HepG2 (cell line): ENCODE measurements at regions not wholly inside any gene's neighbourhood (a gene's known extent, or its start where the extent isn't known, plus 50 kb on each side); places are given as distances from the start of the nearest gene placed in this dataset.

Source experiments
- ATAC-seq: fragments of 200-7000 bp; cut with Tn5 transposase; 3 replicates; pipeline ENCODE4 v1.9.1; 2020; ENCODE audit warnings: mild to moderate bottlenecking, moderate library complexity
- BruUV-seq: library from RNA; stranded (reverse); fragments of 400-500 nt; replicated peaks from 2 replicates; lab custom pipeline; 2021; lab: Mats Ljungman, UMichigan
- CTCF ChIA-PET: fragments of 300-600 bp; formaldehyde crosslinking; extraction: SDS; loops from one replicate; lab custom pipeline; 2021; ENCODE audit warnings: low total read pairs, inconsistent platforms, low intra/inter-chr PET ratio; lab: Yijun Ruan, JAX
- POLR2A ChIA-PET: fragments of 350-600 bp; sonication (Branson Sonifier 250); formaldehyde crosslinking; loops from one replicate; lab custom pipeline; 2020; ENCODE audit warnings: antibody characterized with exemption, inconsistent platforms; lab: Yijun Ruan, JAX
- DNase-seq: peaks from one replicate; pipeline ENCODE4 v3.0.0-alpha.2; 2015; ENCODE audit warnings: low spot score
- FAIRE-seq: peaks from 3 replicates; lab custom pipeline; 2011; peaks lifted over from hg19 to GRCh38; lab: Jason Lieb, UNC
- H2AFZ ChIP-seq: one replicate; pipeline ENCODE4 v1.6.1; 2011; ENCODE audit warnings: low read length, inconsistent platforms
- H3K27ac ChIP-seq: fragments of 300-600 bp; 3 replicates; pipeline ENCODE4 v1.8.0; 2011; ENCODE audit warnings: mixed run types, mild to moderate bottlenecking, mixed read lengths, low read length, inconsistent platforms; ENCODE audit not compliant: insufficient read depth; ENCODE audit errors: extremely low read length
- H3K27me3 ChIP-seq, 2 experiments: fragments of 200-600 bp in 1 of 2; 2 replicates in 1 of 2; 3 replicates in 1 of 2; pipeline versions ENCODE4 v1.6.0 to v1.8.0; 2011; ENCODE audit warnings: low read length in 2 of 2, mild to moderate bottlenecking in 2 of 2, moderate library complexity in 2 of 2, inconsistent platforms in 1 of 2; ENCODE audit not compliant: insufficient read depth in 2 of 2, control insufficient read depth in 1 of 2
- H3K36me3 ChIP-seq, 2 experiments: fragments of 200-600 bp in 1 of 2; replicated peaks in 1 of 2; 2 replicates in 1 of 2; 3 replicates in 1 of 2; pipeline versions ENCODE4 v1.5.1 to v1.8.0; 2011; ENCODE audit warnings: low read length in 2 of 2, inconsistent platforms in 1 of 2; ENCODE audit not compliant: insufficient read depth in 2 of 2, control insufficient read depth in 1 of 2
- H3K4me1 ChIP-seq: 2 replicates; pipeline ENCODE4 v1.5.1; 2012; ENCODE audit warnings: low read length, inconsistent platforms; ENCODE audit not compliant: insufficient read depth
- H3K4me2 ChIP-seq: 2 replicates; pipeline ENCODE4 v1.6.0; 2011; ENCODE audit warnings: low read depth, low read length, inconsistent platforms
- H3K4me3 ChIP-seq, 3 experiments: fragments of 200-600 bp in 1 of 3; sonication (generic), shearing (Covaris generic) in 1 of 3; replicated peaks in 1 of 3; 2 replicates each; pipeline ENCODE4 v1.5.1; 2011 to 2016; ENCODE audit warnings: low read length in 3 of 3, inconsistent platforms in 2 of 3, low read depth in 2 of 3, mild to moderate bottlenecking in 2 of 3, control low read depth in 1 of 3, mixed read lengths in 1 of 3; ENCODE audit not compliant: insufficient read depth in 1 of 3
- H3K79me2 ChIP-seq: one replicate; pipeline ENCODE4 v1.6.1; 2011; ENCODE audit warnings: low read length, inconsistent platforms; ENCODE audit not compliant: insufficient read depth
- H3K9ac ChIP-seq: 2 replicates; pipeline ENCODE4 v1.6.0; 2011; ENCODE audit warnings: mild to moderate bottlenecking, low read depth, low read length, inconsistent platforms; ENCODE audit not compliant: insufficient read depth
- H3K9me3 ChIP-seq: 2 replicates; pipeline ENCODE4 v1.5.1; 2012; ENCODE audit warnings: mild to moderate bottlenecking, low read length
- H4K20me1 ChIP-seq: 2 replicates; pipeline ENCODE4 v1.6.0; 2011; ENCODE audit warnings: inconsistent platforms, mild to moderate bottlenecking, low read length, moderate library complexity; ENCODE audit not compliant: insufficient read depth
- GABPB1 ChIP-seq: IDR thresholded peaks from 2 replicates; pipeline ENCODE4 v1.6.1; 2016; ENCODE audit warnings: mild to moderate bottlenecking, missing genetic modification reagents, moderate library complexity, missing compliant biosample characterization
- GATAD1 ChIP-seq: IDR thresholded peaks from 2 replicates; pipeline ENCODE4 v1.6.1; 2016; ENCODE audit warnings: missing genetic modification reagents, missing compliant biosample characterization
- GTF3A ChIP-seq: sonication (generic); formaldehyde crosslinking; conservative IDR thresholded peaks from 2 replicates; pipeline ENCODE4 v1.4.0; 2020; ENCODE audit warnings: mild to moderate bottlenecking, missing genetic modification reagents
- IKZF4 ChIP-seq: sonication (generic); formaldehyde crosslinking; IDR thresholded peaks from 2 replicates; pipeline ENCODE4 v1.5.1; 2020; ENCODE audit warnings: borderline replicate concordance, mild to moderate bottlenecking, low read depth, missing genetic modification reagents; ENCODE audit errors: not compliant biosample characterization
- MXD3 ChIP-seq: IDR thresholded peaks from 2 replicates; pipeline ENCODE4 v1.6.1; 2016; ENCODE audit warnings: mild to moderate bottlenecking, missing biosample characterization, missing genetic modification reagents
- PHB2 ChIP-seq: fragments of 450-650 bp; IDR thresholded peaks from 2 replicates; pipeline ENCODE4 v1.6.1; 2018; ENCODE audit not compliant: partially characterized antibody
- PRDM10 ChIP-seq: sonication (generic); formaldehyde crosslinking; IDR thresholded peaks from 2 replicates; pipeline ENCODE4 v1.4.0; 2020; ENCODE audit warnings: low read depth, missing genetic modification reagents
- SMARCC2 ChIP-seq: fragments of 450-650 bp; IDR thresholded peaks from 2 replicates; pipeline ENCODE4 v1.6.1; 2017; ENCODE audit warnings: antibody characterized with exemption, mild to moderate bottlenecking
- SRSF9 ChIP-seq: fragments of 200-400 bp; formaldehyde crosslinking; IDR thresholded peaks from 2 replicates; pipeline ENCODE4 v1.6.1; 2018; ENCODE audit warnings: borderline replicate concordance, mild to moderate bottlenecking, low read depth, low read length; ENCODE audit not compliant: insufficient read depth, poor library complexity, severe bottlenecking
- ZBTB14 ChIP-seq: sonication (generic); formaldehyde crosslinking; IDR thresholded peaks from 2 replicates; pipeline ENCODE4 v1.4.0; 2020; ENCODE audit warnings: missing genetic modification reagents
- ZKSCAN5 ChIP-seq: sonication (generic); formaldehyde crosslinking; IDR thresholded peaks from 2 replicates; pipeline ENCODE4 v1.5.1; 2020; ENCODE audit warnings: mild to moderate bottlenecking, missing genetic modification reagents
- ZNF562 ChIP-seq: sonication (generic); formaldehyde crosslinking; IDR thresholded peaks from 2 replicates; pipeline ENCODE4 v1.8.0; 2022; ENCODE audit warnings: missing genetic modification reagents, borderline replicate concordance
- ZNF572 ChIP-seq: sonication (generic); formaldehyde crosslinking; IDR thresholded peaks from 2 replicates; pipeline ENCODE4 v1.5.1; 2020; ENCODE audit warnings: mild to moderate bottlenecking, missing genetic modification reagents
- ZNF615 ChIP-seq: sonication (generic); formaldehyde crosslinking; IDR thresholded peaks from 2 replicates; pipeline ENCODE4 v1.5.0; 2020; ENCODE audit warnings: mild to moderate bottlenecking, missing genetic modification reagents, borderline replicate concordance
- WGBS: methylation state at CpG from one replicate; pipeline ENCODE4 v1.1.6; 2017; ENCODE audit warnings: low lambda C conversion rate; 5-methylcytosine and 5-hydroxymethylcytosine counted together
- in situ Hi-C: cut with HindIII; loops from 2 replicates; pipeline ENCODE4 v1.10.0; 2017; ENCODE audit warnings: low pct_unique_long_range_greater_than_20kb; ENCODE audit not compliant: extremely low pct_ligation_motif_present
- intact Hi-C: fragments of 100-400 bp; cut with micrococcal nuclease; formaldehyde crosslinking; loops from one replicate; pipeline ENCODE4 v1.10.0; 2022; ENCODE audit not compliant: unreplicated experiment

GRCh38 chr3:7964899-7965298, 536.7 kb upstream of the LMCD1 start (continued):
- TF ChIP-seq PRDM10 (CRISPR knock-in tag) (no peak), ZNF562 (no peak), ZNF572 (CRISPR knock-in tag) (no peak)

GRCh38 chr3:7973006-7973405, 528.6 kb upstream of the LMCD1 start:
- H3K9me3 ChIP-seq = no peaks in the 10 kb centered on the region
- no peak overlapping the region for H2AFZ ChIP-seq
- intact Hi-C loops = no loop called here
- H3K4me2 ChIP-seq = no peak overlapping the region
- H3K9ac ChIP-seq = no peak overlapping the region
- no peaks in the 10 kb centered on the region for H4K20me1 ChIP-seq
- POLR2A ChIA-PET = no interaction called here
- H3K4me3 ChIP-seq = no peak overlapping the region
- H3K36me3 ChIP-seq = no peaks in the 10 kb centered on the region
- FAIRE-seq = no peak
- TF ChIP-seq GTF3A (CRISPR knock-in tag) = no peak
- TF ChIP-seq IKZF4 (CRISPR knock-in tag) = no peak
- TF ChIP-seq GATAD1 (CRISPR knock-in tag) = no peak
- TF ChIP-seq ZKSCAN5 = no peak
- TF ChIP-seq ZBTB14 (CRISPR knock-in tag) = no peak
- TF ChIP-seq GABPB1 (CRISPR knock-in tag) = no peak
- no peak for TF ChIP-seq MXD3
- TF ChIP-seq SMARCC2 = no peak
- TF ChIP-seq ZNF615 = no peak
- no peak for TF ChIP-seq PHB2
- no peak for TF ChIP-seq SRSF9
- TF ChIP-seq, all 625 proteins: peak for 0
- WGBS = no CpG with 5 or more reads among the region's 1 CpG
- no TSS peak for BruUV-seq
- CTCF ChIA-PET = no interaction called here
- ATAC-seq (no peak), DNase-seq (no peak)
- Histone ChIP-seq H3K79me2 (no peaks in the 10 kb centered on the region), H3K27me3 (no peaks in the 10 kb centered on the region), H3K4me1 (no peaks in the 10 kb centered on the region), H3K27ac (no peak overlapping the region)
- in situ Hi-C loops = no loop called here
